Stomach (tissue), 4 donors: ENCODE measurements at regions not wholly inside any gene's neighbourhood (a gene's known extent, or its start where the extent isn't known, plus 50 kb on each side); places are given as distances from the start of the nearest gene placed in this dataset.

ENCODE experiments used
- POLR2AphosphoS5 ChIP-seq, 3 donors: sonication (generic); formaldehyde crosslinking; IDR thresholded peaks; one replicate each; pipeline ENCODE4 v1.6.1; 2016; ENCODE audit warnings: antibody characterized with exemption in 3 of 3
- TF ChIP-seq, protein P1 (sequence below), 7 experiments: fragments of 450-650 bp in 4 of 7; fragments of 200-600 bp in 3 of 7; sonication (generic) in 3 of 7; IDR thresholded peaks; one replicate each; pipeline ENCODE4 v1.5.1; 2016 to 2019; ENCODE audit warnings: antibody characterized with exemption in 7 of 7, control low read depth in 2 of 7, mild to moderate bottlenecking in 1 of 7

DNA sequence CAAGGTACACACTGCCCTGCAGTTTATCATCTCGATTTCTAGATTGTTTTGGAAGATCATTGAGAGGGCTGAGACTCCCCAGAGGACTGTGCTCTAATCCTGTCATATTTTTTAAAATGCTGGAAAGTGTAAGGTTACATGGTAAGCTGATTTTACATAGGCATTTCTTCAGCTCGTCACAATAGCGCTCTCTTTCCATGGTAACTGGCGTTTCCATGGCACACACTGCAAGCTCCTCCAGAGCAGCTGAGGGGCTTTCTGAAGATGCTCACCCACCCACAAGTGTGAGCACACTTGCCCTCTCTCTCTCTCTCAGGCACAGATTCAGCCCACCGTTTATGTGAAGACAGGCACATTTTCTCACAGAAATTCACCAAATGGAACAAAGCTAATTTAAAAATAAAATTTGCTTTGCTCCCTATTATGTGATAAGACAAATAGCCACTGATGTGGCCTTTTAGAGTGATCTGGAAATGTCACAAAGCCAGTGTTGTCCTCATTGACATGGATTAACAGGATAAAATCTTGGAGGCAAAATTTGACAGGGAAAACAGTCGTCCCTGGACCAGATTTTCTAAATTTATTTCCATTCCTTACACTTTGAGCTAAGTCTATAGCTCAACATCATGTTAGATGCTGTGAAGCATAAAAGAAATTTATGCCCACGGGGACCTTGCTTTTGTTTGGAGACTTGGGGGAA, 421.5 kb downstream of the RWDD3 start:
- TF ChIP-seq, protein P1, sequence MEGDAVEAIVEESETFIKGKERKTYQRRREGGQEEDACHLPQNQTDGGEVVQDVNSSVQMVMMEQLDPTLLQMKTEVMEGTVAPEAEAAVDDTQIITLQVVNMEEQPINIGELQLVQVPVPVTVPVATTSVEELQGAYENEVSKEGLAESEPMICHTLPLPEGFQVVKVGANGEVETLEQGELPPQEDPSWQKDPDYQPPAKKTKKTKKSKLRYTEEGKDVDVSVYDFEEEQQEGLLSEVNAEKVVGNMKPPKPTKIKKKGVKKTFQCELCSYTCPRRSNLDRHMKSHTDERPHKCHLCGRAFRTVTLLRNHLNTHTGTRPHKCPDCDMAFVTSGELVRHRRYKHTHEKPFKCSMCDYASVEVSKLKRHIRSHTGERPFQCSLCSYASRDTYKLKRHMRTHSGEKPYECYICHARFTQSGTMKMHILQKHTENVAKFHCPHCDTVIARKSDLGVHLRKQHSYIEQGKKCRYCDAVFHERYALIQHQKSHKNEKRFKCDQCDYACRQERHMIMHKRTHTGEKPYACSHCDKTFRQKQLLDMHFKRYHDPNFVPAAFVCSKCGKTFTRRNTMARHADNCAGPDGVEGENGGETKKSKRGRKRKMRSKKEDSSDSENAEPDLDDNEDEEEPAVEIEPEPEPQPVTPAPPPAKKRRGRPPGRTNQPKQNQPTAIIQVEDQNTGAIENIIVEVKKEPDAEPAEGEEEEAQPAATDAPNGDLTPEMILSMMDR (IDR thresholded peaks at IDR 0.05), result no peak
- TF ChIP-seq POLR2AphosphoS5 (IDR thresholded peaks at IDR 0.05), result no peak
